ENCODE measurements at regions not wholly inside any gene's neighbourhood (a gene's known extent, or its start where the extent isn't known, plus 50 kb on each side); places are given as distances from the start of the nearest gene placed in this dataset.

DNA sequence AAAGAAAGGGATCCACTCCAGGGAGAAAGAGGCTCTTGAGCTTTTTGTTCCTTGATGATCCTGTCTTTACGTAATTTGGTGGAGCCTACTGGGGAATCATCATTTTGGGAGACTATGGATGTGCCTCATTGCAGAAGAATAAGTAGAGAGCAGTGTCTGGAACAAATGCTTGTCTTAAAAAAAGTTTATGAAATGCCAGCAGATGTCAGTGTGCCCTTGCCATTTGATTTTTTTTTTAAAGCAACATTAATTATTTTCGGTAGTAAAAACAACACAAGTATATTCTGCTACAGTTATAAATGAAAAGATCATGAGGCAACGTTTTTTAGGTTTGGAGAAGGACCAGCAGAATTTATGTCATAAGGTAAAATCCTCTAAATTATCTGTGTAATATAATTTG is 934.8 kb upstream of the EEF2KMT start:
- TF ChIP-seq, protein P1, sequence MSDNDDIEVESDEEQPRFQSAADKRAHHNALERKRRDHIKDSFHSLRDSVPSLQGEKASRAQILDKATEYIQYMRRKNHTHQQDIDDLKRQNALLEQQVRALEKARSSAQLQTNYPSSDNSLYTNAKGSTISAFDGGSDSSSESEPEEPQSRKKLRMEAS (IDR thresholded peaks at IDR 0.05; ENCODE audit: low read depth, low read length): no peak
- TF ChIP-seq POLR2A (IDR thresholded peaks at IDR 0.05; ENCODE audit: extremely low read depth, insufficient read length) (no peak), MYC (IDR thresholded peaks at IDR 0.05; ENCODE audit: low read depth, low read length) (no peak)
- TF ChIP-seq, protein P2, sequence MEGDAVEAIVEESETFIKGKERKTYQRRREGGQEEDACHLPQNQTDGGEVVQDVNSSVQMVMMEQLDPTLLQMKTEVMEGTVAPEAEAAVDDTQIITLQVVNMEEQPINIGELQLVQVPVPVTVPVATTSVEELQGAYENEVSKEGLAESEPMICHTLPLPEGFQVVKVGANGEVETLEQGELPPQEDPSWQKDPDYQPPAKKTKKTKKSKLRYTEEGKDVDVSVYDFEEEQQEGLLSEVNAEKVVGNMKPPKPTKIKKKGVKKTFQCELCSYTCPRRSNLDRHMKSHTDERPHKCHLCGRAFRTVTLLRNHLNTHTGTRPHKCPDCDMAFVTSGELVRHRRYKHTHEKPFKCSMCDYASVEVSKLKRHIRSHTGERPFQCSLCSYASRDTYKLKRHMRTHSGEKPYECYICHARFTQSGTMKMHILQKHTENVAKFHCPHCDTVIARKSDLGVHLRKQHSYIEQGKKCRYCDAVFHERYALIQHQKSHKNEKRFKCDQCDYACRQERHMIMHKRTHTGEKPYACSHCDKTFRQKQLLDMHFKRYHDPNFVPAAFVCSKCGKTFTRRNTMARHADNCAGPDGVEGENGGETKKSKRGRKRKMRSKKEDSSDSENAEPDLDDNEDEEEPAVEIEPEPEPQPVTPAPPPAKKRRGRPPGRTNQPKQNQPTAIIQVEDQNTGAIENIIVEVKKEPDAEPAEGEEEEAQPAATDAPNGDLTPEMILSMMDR (IDR thresholded peaks at IDR 0.05; ENCODE audit: low read depth, low read length): no peak
